SK-N-SH (cell line): ENCODE measurements at regions not wholly inside any gene's neighbourhood (a gene's known extent, or its start where the extent isn't known, plus 50 kb on each side); places are given as distances from the start of the nearest gene placed in this dataset.

ENCODE experiments used
- CTCF ChIA-PET: fragments of 300-600, 350-600 bp; formaldehyde crosslinking; extraction: SDS; loops from one replicate; lab custom pipeline; 2021; lab: Yijun Ruan, JAX
- POLR2A ChIA-PET: fragments of 350-600 bp; sonication (Branson Sonifier 250); formaldehyde crosslinking; extraction: SDS; loops from one replicate; lab custom pipeline; 2020; ENCODE audit warnings: antibody characterized with exemption, inconsistent platforms; lab: Yijun Ruan, JAX
- DNase-seq: peaks from one replicate; pipeline ENCODE4 v3.0.0; 2012
- H2AFZ ChIP-seq: fragments of 200-600 bp; sonication (generic); 2 replicates; pipeline ENCODE4 v1.8.1; 2016; ENCODE audit warnings: antibody characterized with exemption, mild to moderate bottlenecking, low read depth
- H3F3A ChIP-seq: fragments of 200-600 bp; sonication (generic); replicated peaks from 2 replicates; pipeline ENCODE3; 2016; ENCODE audit warnings: antibody characterized with exemption, mild to moderate bottlenecking; ENCODE audit not compliant: insufficient read depth
- H3K27ac ChIP-seq, 2 experiments: fragments of 200-500 bp in 1 of 2; fragments of 200-600 bp in 1 of 2; sonication (Bioruptor generic) in 1 of 2; sonication (generic), shearing (Covaris generic) in 1 of 2; 2 replicates each; pipeline versions ENCODE4 v1.5.1 to v1.6.1; 2014 to 2016; ENCODE audit warnings: low read depth in 2 of 2, inconsistent platforms in 1 of 2, low read length in 1 of 2, mild to moderate bottlenecking in 1 of 2, mixed read lengths in 1 of 2
- H3K27me3 ChIP-seq: fragments of 200-600 bp; sonication (generic), shearing (Covaris generic); 2 replicates; pipeline ENCODE4 v1.6.1; 2016; ENCODE audit warnings: mixed run types; ENCODE audit not compliant: insufficient read depth
- H3K36me3 ChIP-seq, 2 experiments: fragments of 200-500 bp in 1 of 2; fragments of 200-600 bp in 1 of 2; sonication (Bioruptor generic) in 1 of 2; sonication (generic) in 1 of 2; replicated peaks in 1 of 2; 2 replicates each; pipeline versions ENCODE3 to v1.5.1; 2014 to 2016; ENCODE audit warnings: low read length in 1 of 2, mild to moderate bottlenecking in 1 of 2; ENCODE audit not compliant: insufficient read depth in 2 of 2, control insufficient read depth in 1 of 2
- H3K4me1 ChIP-seq, 2 experiments: fragments of 200-500 bp in 1 of 2; fragments of 200-600 bp in 1 of 2; sonication (Bioruptor generic) in 1 of 2; sonication (generic), shearing (Covaris generic) in 1 of 2; 2 replicates each; pipeline versions ENCODE4 v1.5.1 to v1.6.1; 2014 to 2016; ENCODE audit warnings: low read depth in 1 of 2, low read length in 1 of 2, mixed run types in 1 of 2; ENCODE audit not compliant: insufficient read depth in 2 of 2, control insufficient read depth in 1 of 2
- H3K4me2 ChIP-seq: fragments of 200-600 bp; sonication (generic), shearing (Covaris generic); 2 replicates; pipeline ENCODE4 v1.6.1; 2017; ENCODE audit warnings: mixed run types
- H3K4me3 ChIP-seq, 2 experiments: fragments of 200-500 bp in 1 of 2; fragments of 200-600 bp in 1 of 2; sonication (Bioruptor generic) in 1 of 2; sonication (generic), shearing (Covaris generic) in 1 of 2; 2 replicates each; pipeline versions ENCODE4 v1.5.1 to v1.8.1; 2014 to 2016; ENCODE audit warnings: low read depth in 2 of 2, inconsistent platforms in 1 of 2, low read length in 1 of 2, mild to moderate bottlenecking in 1 of 2, mixed read lengths in 1 of 2, moderate library complexity in 1 of 2
- H3K79me2 ChIP-seq: fragments of 200-600 bp; sonication (generic); 2 replicates; pipeline ENCODE4 v1.8.1; 2017; ENCODE audit warnings: mild to moderate bottlenecking; ENCODE audit not compliant: insufficient read depth
- H3K9ac ChIP-seq: fragments of 200-600 bp; sonication (generic); 2 replicates; pipeline ENCODE4 v1.6.1; 2017; ENCODE audit warnings: mixed run types
- H3K9me2 ChIP-seq: fragments of 200-600 bp; sonication (generic); 2 replicates; pipeline ENCODE4 v1.6.1; 2017; ENCODE audit warnings: mixed run types
- H3K9me3 ChIP-seq: fragments of 200-600 bp; sonication (generic); 2 replicates; pipeline ENCODE4 v1.6.1; 2017; ENCODE audit warnings: mixed run types, mild to moderate bottlenecking, moderate library complexity
- H4K20me1 ChIP-seq: fragments of 200-600 bp; sonication (generic); 2 replicates; pipeline ENCODE4 v1.6.1; 2017; ENCODE audit warnings: mild to moderate bottlenecking, mixed run types; ENCODE audit not compliant: insufficient read depth
- CHD2 ChIP-seq: fragments of 150-350 bp; IDR thresholded peaks from 2 replicates; pipeline ENCODE4 v1.6.1; 2018; ENCODE audit warnings: low read length; ENCODE audit not compliant: partially characterized antibody
- CTCF ChIP-seq: fragments of 200-600 bp; sonication (generic); IDR thresholded peaks from 2 replicates; pipeline ENCODE4 v1.6.1; 2017; ENCODE audit warnings: antibody characterized with exemption, mild to moderate bottlenecking, moderate library complexity
- EZH2phosphoT487 ChIP-seq: fragments of 200-600 bp; sonication (generic); IDR thresholded peaks from 2 replicates; pipeline ENCODE4 v1.6.1; 2017; ENCODE audit warnings: low read depth, mixed run types, mild to moderate bottlenecking, antibody characterized with exemption, moderate library complexity, borderline replicate concordance
- FOXJ3 ChIP-seq: sonication (generic); formaldehyde crosslinking; IDR thresholded peaks from 2 replicates; pipeline ENCODE4 v1.5.1; 2020; ENCODE audit warnings: mild to moderate bottlenecking, missing genetic modification reagents
- GABPA ChIP-seq: IDR thresholded peaks from 2 replicates; pipeline ENCODE4 v1.4.0; 2012; ENCODE audit warnings: low read depth, mild to moderate bottlenecking
- GATA2 ChIP-seq: sonication (generic); formaldehyde crosslinking; IDR thresholded peaks from 2 replicates; pipeline ENCODE4 v1.5.0; 2020; ENCODE audit warnings: mild to moderate bottlenecking, missing genetic modification reagents
- MAX ChIP-seq: IDR thresholded peaks from 2 replicates; pipeline ENCODE4 v1.4.0; 2012; ENCODE audit warnings: low read depth
- NFIC ChIP-seq: IDR thresholded peaks from 2 replicates; pipeline ENCODE4 v1.4.0; 2012; ENCODE audit warnings: borderline replicate concordance
- PBX3 ChIP-seq: IDR thresholded peaks from 2 replicates; pipeline ENCODE4; 2012
- POLR2AphosphoS5 ChIP-seq: IDR thresholded peaks from 2 replicates; pipeline ENCODE4 v1.6.1; 2012; ENCODE audit warnings: low read depth, low read length
- RCOR1 ChIP-seq: fragments of 150-350 bp; IDR thresholded peaks from 2 replicates; pipeline ENCODE4 v1.6.1; 2017; ENCODE audit warnings: antibody characterized with exemption, low read length
- REST ChIP-seq: IDR thresholded peaks from 2 replicates; pipeline ENCODE4 v1.6.1; 2012; ENCODE audit warnings: mild to moderate bottlenecking, low read depth, low read length, moderate library complexity
- RFX5 ChIP-seq: IDR thresholded peaks from 2 replicates; pipeline ENCODE4 v1.6.1; 2012; ENCODE audit warnings: mild to moderate bottlenecking, improper control_type of control experiment, low read length
- SIN3A ChIP-seq: IDR thresholded peaks from 2 replicates; pipeline ENCODE4 v1.6.1; 2012; ENCODE audit warnings: low read depth, mild to moderate bottlenecking, low read length, moderate library complexity, borderline replicate concordance
- TAF1 ChIP-seq: IDR thresholded peaks from 2 replicates; pipeline ENCODE4 v1.6.1; 2012; ENCODE audit warnings: low read depth, mild to moderate bottlenecking, low read length, moderate library complexity, borderline replicate concordance
- TEAD4 ChIP-seq: IDR thresholded peaks from 2 replicates; pipeline ENCODE4 v1.4.0; 2012; ENCODE audit warnings: mild to moderate bottlenecking, borderline replicate concordance; ENCODE audit not compliant: insufficient read depth
- whole genome bisulfite sequencing: methylation state at CpG from one replicate; pipeline ENCODE4 v1.1.6; 2017; ENCODE audit warnings: low lambda C conversion rate; 5-methylcytosine and 5-hydroxymethylcytosine counted together

- TF ChIP-seq POLR2AphosphoS5 (no peak), EZH2phosphoT487 (no peak), REST (no peak), CTCF (no peak), MAX (no peak), RFX5 (no peak), GATA2 (CRISPR knock-in tag) (no peak), TEAD4 (no peak), CHD2 (no peak), NFIC (no peak), RCOR1 (no peak), PBX3 (no peak), GABPA (no peak), SIN3A (no peak), FOXJ3 (no peak), TAF1 (no peak)
Observed at GRCh38 chr4:138500869-138501268, 258.7 kb upstream of the SLC7A11 start.

More at GRCh38 chr4:138500869-138501268, 258.7 kb upstream of the SLC7A11 start:
- POLR2A ChIA-PET, result no interaction called here
- Histone ChIP-seq H3K9me3 (no peaks in the 10 kb centered on the region; the same call in 1 of the 2 replicates), H4K20me1 (no peaks in the 10 kb centered on the region), H3K27ac (no peak overlapping the region), H3K79me2 (no peaks in the 10 kb centered on the region), H3K9ac (no peak overlapping the region), H3K9me2 (no peaks in the 10 kb centered on the region), H3K4me1 (no peaks in the 10 kb centered on the region), H2AFZ (no peak overlapping the region), H3K27me3 (no peaks in the 10 kb centered on the region), H3K4me2 (no peak overlapping the region), H3F3A (no peaks in the 10 kb centered on the region), H3K36me3 (no peaks in the 10 kb centered on the region), H3K4me3 (no peak overlapping the region)
- WGBS, result 42% methylated on average over 1 of the region's 1 CpG
- CTCF ChIA-PET, result no interaction called here
- DNase-seq, result no peak
